ENCODE measurements at regions not wholly inside any gene's neighbourhood (a gene's known extent, or its start where the extent isn't known, plus 50 kb on each side); places are given as distances from the start of the nearest gene placed in this dataset.

DNA sequence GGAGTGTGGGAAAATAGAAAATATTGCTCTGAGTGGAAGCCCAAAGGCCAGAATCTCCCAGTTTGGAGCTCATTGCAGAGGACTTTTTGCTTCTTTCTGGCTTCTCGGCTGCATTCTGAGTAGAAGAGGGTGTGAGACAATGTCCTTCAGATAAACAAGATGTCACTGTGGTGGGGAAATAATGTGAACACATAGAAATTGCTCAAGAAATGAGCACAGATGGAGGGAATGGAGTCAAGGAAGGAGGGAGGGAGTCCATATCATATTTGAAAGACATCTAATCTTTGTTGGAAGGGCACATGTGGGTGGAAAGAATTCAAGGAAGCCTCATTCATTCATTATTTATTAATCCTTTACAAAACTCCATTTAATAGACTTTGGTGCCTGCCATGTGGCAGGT is 145.3 kb downstream of the FAM43A start:
- no peak for TF ChIP-seq POLR2A (IDR thresholded peaks at IDR 0.05)
- TF ChIP-seq, protein P1, sequence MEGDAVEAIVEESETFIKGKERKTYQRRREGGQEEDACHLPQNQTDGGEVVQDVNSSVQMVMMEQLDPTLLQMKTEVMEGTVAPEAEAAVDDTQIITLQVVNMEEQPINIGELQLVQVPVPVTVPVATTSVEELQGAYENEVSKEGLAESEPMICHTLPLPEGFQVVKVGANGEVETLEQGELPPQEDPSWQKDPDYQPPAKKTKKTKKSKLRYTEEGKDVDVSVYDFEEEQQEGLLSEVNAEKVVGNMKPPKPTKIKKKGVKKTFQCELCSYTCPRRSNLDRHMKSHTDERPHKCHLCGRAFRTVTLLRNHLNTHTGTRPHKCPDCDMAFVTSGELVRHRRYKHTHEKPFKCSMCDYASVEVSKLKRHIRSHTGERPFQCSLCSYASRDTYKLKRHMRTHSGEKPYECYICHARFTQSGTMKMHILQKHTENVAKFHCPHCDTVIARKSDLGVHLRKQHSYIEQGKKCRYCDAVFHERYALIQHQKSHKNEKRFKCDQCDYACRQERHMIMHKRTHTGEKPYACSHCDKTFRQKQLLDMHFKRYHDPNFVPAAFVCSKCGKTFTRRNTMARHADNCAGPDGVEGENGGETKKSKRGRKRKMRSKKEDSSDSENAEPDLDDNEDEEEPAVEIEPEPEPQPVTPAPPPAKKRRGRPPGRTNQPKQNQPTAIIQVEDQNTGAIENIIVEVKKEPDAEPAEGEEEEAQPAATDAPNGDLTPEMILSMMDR (IDR thresholded peaks at IDR 0.05) = no peak

All from thyroid gland (tissue), 4 donors.